Lower leg skin (tissue), 3 donors: ENCODE measurements at regions not wholly inside any gene's neighbourhood (a gene's known extent, or its start where the extent isn't known, plus 50 kb on each side); places are given as distances from the start of the nearest gene placed in this dataset.

Experiments used
- CTCF ChIP-seq, 3 donors: fragments of 450-650 bp; IDR thresholded peaks; one replicate each; pipeline ENCODE4 v1.5.1; 2016; ENCODE audit warnings: antibody characterized with exemption in 3 of 3, mild to moderate bottlenecking in 3 of 3, moderate library complexity in 2 of 3
- POLR2A ChIP-seq, 2 donors: fragments of 450-650 bp; IDR thresholded peaks; one replicate each; pipeline ENCODE4 v1.6.1; 2016 to 2017; ENCODE audit warnings: antibody characterized with exemption in 2 of 2, mild to moderate bottlenecking in 1 of 2, moderate library complexity in 1 of 2

- TF ChIP-seq CTCF (IDR thresholded peaks at IDR 0.05) (no peak), POLR2A (IDR thresholded peaks at IDR 0.05) (no peak)
These were observed 114.3 kb upstream of the BOD1 start for GRCh38 chr5:173730632-173731298.
